ENCODE measurements at regions not wholly inside any gene's neighbourhood (a gene's known extent, or its start where the extent isn't known, plus 50 kb on each side); places are given as distances from the start of the nearest gene placed in this dataset.

DNA sequence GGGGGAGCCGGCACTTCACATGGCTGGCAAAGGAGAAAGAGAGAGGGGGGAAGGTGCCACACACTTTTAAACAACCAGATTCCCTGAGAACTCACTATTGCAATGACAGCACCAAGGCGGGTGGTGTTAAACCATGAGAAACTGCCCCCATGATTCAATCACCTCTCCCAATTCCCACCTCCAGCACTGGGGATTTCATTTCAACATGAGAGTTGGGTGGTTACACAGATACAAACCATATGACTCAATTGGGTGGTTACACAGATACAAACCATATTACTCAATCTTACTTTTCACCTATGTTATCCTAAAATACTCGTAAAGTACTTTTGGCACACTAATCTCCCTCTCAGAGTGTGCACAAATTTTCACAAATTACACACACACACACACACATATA lies 1097.5 kb upstream of the TMPRSS15 start:
- Histone ChIP-seq H3K9me3 (ENCODE audit: insufficient read depth, low read length) (no peaks in the 10 kb centered on the region), H3K4me3 (ENCODE audit: insufficient read length, low read depth) (no peak overlapping the region), H3K36me3 (ENCODE audit: insufficient read depth, insufficient read length, low read length) (no peaks in the 10 kb centered on the region), H3K9ac (ENCODE audit: insufficient read length, low read depth) (no peak overlapping the region), H3K27me3 (ENCODE audit: insufficient read depth, insufficient read length) (no peaks in the 10 kb centered on the region), H3K4me1 (ENCODE audit: insufficient read depth, insufficient read length) (no peaks in the 10 kb centered on the region)
- TF ChIP-seq ZNF274 (IDR thresholded peaks at IDR 0.05; ENCODE audit: low read depth, low read length) = no peak
- TF ChIP-seq SUZ12 (IDR thresholded peaks at IDR 0.05; ENCODE audit: extremely low read depth, insufficient read depth, insufficient read length) = no peak
- no peak for TF ChIP-seq YY1 (IDR thresholded peaks at IDR 0.05; ENCODE audit: insufficient read depth, insufficient read length)
- no peak for DNase-seq (ENCODE audit: low read depth, low spot score)

DNA sequence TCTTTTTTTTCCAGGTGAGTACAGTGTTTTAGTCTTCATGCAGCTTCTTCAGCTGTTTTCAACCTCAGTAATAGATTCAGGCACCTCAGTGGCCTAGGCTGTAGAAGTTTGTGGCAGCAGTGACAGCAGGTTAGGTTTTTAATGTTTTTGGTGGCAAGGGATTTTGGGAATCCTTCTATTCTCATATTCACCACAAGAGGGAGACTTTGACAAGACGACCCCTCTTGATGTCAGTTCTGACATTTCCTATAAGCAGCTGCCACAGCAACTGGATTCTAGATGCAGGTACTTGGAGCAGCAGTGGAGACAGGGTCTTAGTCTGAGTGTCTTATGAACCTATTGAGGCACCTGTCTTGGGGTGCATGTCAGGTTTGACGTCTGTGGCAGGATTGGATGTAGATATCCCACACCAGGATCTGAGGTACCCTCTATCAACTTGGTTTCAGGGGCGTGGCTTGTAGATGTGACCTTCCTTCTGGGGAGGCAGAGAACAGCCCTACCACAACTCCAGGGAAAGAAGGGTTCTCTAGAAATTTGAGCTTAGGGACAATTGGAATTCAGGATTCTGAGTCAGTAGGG lies 1104.2 kb upstream of the TMPRSS15 start:
- TF ChIP-seq YY1 (IDR thresholded peaks at IDR 0.05; ENCODE audit: insufficient read depth, insufficient read length) (no peak), SUZ12 (IDR thresholded peaks at IDR 0.05; ENCODE audit: extremely low read depth, insufficient read depth, insufficient read length) (no peak), ZNF274 (IDR thresholded peaks at IDR 0.05; ENCODE audit: low read depth, low read length) (no peak)
- Histone ChIP-seq H3K27me3 (ENCODE audit: insufficient read depth, insufficient read length) (no peaks in the 10 kb centered on the region), H3K4me3 (ENCODE audit: insufficient read length, low read depth) (no peak overlapping the region), H3K9me3 (ENCODE audit: insufficient read depth, low read length) (peaks cover 9% of the 10 kb centered on the region; the same call in 1 of the 2 replicates), H3K9ac (ENCODE audit: insufficient read length, low read depth) (no peak overlapping the region), H3K4me1 (ENCODE audit: insufficient read depth, insufficient read length) (no peaks in the 10 kb centered on the region), H3K36me3 (ENCODE audit: insufficient read depth, insufficient read length, low read length) (no peaks in the 10 kb centered on the region)
- peak; percentile 20 for DNase-seq (ENCODE audit: low read depth, low spot score)

DNA sequence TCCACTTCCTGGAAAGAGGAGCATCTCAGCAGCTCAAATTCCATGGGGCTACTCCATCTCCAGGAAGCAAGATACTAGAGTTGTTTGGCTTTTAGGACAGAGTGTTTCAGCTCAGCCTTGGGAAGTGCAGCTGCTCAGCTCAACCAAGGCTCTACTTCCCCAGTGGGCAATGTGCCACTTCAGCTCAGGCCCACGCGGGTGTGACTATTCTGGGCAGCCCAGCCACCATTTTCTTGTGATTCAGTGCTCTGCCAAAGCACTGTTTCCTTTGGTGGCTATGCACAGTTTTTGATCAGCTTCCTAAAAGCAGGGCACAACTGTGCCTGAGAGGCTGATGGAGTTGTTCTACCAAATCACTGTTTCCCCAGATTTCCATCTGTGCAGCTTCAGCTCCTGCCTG lies 1104.9 kb upstream of the TMPRSS15 start:
- peaks cover 9% of the 10 kb centered on the region; the same call in 1 of the 2 replicates for H3K9me3 ChIP-seq (ENCODE audit: insufficient read depth, low read length)
- no peak for DNase-seq (ENCODE audit: low read depth, low spot score)
- no peak for TF ChIP-seq ZNF274 (IDR thresholded peaks at IDR 0.05; ENCODE audit: low read depth, low read length)
- H3K4me3 ChIP-seq (ENCODE audit: insufficient read length, low read depth) = no peak overlapping the region
- H3K9ac ChIP-seq (ENCODE audit: insufficient read length, low read depth) = no peak overlapping the region
- H3K36me3 ChIP-seq (ENCODE audit: insufficient read depth, insufficient read length, low read length) = no peaks in the 10 kb centered on the region
- no peaks in the 10 kb centered on the region for H3K27me3 ChIP-seq (ENCODE audit: insufficient read depth, insufficient read length)
- H3K4me1 ChIP-seq (ENCODE audit: insufficient read depth, insufficient read length) = no peaks in the 10 kb centered on the region

DNA sequence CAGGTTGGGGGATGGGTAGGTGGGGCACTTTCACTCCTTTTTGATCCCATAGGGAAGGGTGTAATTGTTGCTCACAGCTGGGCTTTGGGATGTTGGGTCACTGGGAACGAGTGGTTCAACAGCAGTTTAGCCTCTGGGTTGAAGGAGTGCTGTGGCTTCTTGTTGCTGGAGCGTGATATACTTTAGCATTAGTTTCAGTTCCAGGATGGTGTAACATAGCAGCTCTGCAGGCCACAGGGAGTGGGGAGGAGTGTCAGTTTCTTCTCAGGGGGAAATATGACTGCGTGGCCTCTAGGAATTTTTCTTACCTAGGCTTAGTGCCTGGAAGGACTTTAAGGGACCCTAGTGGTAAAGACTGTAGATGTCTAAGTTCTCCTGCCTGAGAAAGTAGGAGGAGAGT lies 1105.3 kb upstream of the TMPRSS15 start:
- H3K27me3 ChIP-seq (ENCODE audit: insufficient read depth, insufficient read length) = no peaks in the 10 kb centered on the region
- H3K36me3 ChIP-seq (ENCODE audit: insufficient read depth, insufficient read length, low read length) = no peaks in the 10 kb centered on the region
- H3K4me1 ChIP-seq (ENCODE audit: insufficient read depth, insufficient read length) = no peaks in the 10 kb centered on the region
- no peak for TF ChIP-seq YY1 (IDR thresholded peaks at IDR 0.05; ENCODE audit: insufficient read depth, insufficient read length)
- TF ChIP-seq SUZ12 (IDR thresholded peaks at IDR 0.05; ENCODE audit: extremely low read depth, insufficient read depth, insufficient read length) = no peak
- no peak for TF ChIP-seq ZNF274 (IDR thresholded peaks at IDR 0.05; ENCODE audit: low read depth, low read length)
- H3K9me3 ChIP-seq (ENCODE audit: insufficient read depth, low read length) = peaks cover 9% of the 10 kb centered on the region; the same call in 1 of the 2 replicates
- no peak overlapping the region for H3K9ac ChIP-seq (ENCODE audit: insufficient read length, low read depth)
- DNase-seq (ENCODE audit: low read depth, low spot score) = no peak
- no peak overlapping the region for H3K4me3 ChIP-seq (ENCODE audit: insufficient read length, low read depth)

DNA sequence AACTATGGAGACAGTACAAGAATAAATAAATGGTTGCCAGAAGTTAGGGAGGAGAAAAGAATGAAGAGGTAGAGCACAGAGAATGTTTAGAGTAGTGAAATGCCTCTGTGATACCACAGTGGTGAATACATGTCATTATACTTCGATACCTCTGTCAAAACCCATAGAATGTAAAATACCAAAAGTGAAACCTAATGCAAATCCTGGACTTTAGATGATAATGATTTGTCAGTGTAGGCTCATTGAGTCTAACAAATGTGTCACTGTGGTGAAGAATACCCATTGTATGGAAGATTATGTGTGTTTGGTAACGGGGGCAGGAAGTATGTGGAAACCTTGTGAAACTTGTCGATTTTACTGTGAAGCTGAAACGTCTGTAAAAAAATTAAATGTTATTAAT lies 1106.5 kb upstream of the TMPRSS15 start:
- Histone ChIP-seq H3K36me3 (ENCODE audit: insufficient read depth, insufficient read length, low read length) (no peaks in the 10 kb centered on the region), H3K4me1 (ENCODE audit: insufficient read depth, insufficient read length) (no peaks in the 10 kb centered on the region), H3K27me3 (ENCODE audit: insufficient read depth, insufficient read length) (no peaks in the 10 kb centered on the region), H3K9ac (ENCODE audit: insufficient read length, low read depth) (no peak overlapping the region), H3K4me3 (ENCODE audit: insufficient read length, low read depth) (no peak overlapping the region), H3K9me3 (ENCODE audit: insufficient read depth, low read length) (peaks cover 9% of the 10 kb centered on the region; the same call in 1 of the 2 replicates)
- no peak for DNase-seq (ENCODE audit: low read depth, low spot score)
- TF ChIP-seq ZNF274 (IDR thresholded peaks at IDR 0.05; ENCODE audit: low read depth, low read length) (no peak), YY1 (IDR thresholded peaks at IDR 0.05; ENCODE audit: insufficient read depth, insufficient read length) (no peak), SUZ12 (IDR thresholded peaks at IDR 0.05; ENCODE audit: extremely low read depth, insufficient read depth, insufficient read length) (no peak)

DNA sequence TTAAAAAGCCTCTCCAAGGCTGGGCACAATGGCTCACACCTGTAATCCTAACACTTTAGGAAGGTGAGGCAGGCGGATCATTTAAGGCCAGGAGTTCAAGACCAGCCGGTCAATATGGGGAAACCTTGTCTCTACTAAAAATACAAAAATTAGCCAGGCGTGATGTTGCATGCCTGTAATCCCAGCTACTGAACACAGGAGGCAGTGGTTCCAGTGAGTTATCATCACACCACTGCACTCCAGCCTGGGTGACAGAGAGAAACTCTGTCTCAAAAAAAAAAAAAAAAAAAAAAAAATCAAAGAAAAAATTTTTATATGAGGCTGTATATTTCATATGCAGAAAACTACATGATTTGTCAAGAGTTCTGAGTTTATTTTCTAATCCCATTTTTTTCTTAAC lies 1107.1 kb upstream of the TMPRSS15 start:
- TF ChIP-seq SUZ12 (IDR thresholded peaks at IDR 0.05; ENCODE audit: extremely low read depth, insufficient read depth, insufficient read length) (no peak), YY1 (IDR thresholded peaks at IDR 0.05; ENCODE audit: insufficient read depth, insufficient read length) (no peak), ZNF274 (IDR thresholded peaks at IDR 0.05; ENCODE audit: low read depth, low read length) (no peak)
- DNase-seq (ENCODE audit: low read depth, low spot score) = no peak
- H3K27me3 ChIP-seq (ENCODE audit: insufficient read depth, insufficient read length) = no peaks in the 10 kb centered on the region
- no peaks in the 10 kb centered on the region for H3K36me3 ChIP-seq (ENCODE audit: insufficient read depth, insufficient read length, low read length)
- H3K9me3 ChIP-seq (ENCODE audit: insufficient read depth, low read length) = peaks cover 9% of the 10 kb centered on the region; the same call in 1 of the 2 replicates
- H3K4me1 ChIP-seq (ENCODE audit: insufficient read depth, insufficient read length) = no peaks in the 10 kb centered on the region
- no peak overlapping the region for H3K4me3 ChIP-seq (ENCODE audit: insufficient read length, low read depth)
- no peak overlapping the region for H3K9ac ChIP-seq (ENCODE audit: insufficient read length, low read depth)

DNA sequence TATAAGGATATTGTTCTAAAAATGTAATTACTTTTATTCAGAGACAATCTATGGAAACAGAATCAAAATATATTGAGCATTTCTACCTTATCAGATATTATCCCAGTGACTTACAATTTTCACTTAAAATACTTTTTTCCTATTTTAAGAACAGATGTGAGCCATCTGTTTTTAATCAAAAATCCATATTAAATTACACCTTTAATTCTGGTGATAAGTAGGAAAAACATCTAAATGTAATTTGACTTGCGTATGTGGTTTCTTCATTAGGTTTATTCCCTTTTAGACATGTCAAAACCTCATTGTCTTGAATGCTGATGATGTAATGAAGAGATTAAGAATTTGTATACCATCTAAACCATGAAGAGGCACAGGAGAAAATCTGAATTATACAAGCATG lies 1118.8 kb upstream of the TMPRSS15 start:
- no peak for TF ChIP-seq YY1 (IDR thresholded peaks at IDR 0.05; ENCODE audit: insufficient read depth, insufficient read length)
- TF ChIP-seq ZNF274 (IDR thresholded peaks at IDR 0.05; ENCODE audit: low read depth, low read length) = no peak
- TF ChIP-seq SUZ12 (IDR thresholded peaks at IDR 0.05; ENCODE audit: extremely low read depth, insufficient read depth, insufficient read length) = no peak
- Histone ChIP-seq H3K4me3 (ENCODE audit: insufficient read length, low read depth) (no peak overlapping the region), H3K4me1 (ENCODE audit: insufficient read depth, insufficient read length) (no peaks in the 10 kb centered on the region), H3K27me3 (ENCODE audit: insufficient read depth, insufficient read length) (no peaks in the 10 kb centered on the region), H3K9ac (ENCODE audit: insufficient read length, low read depth) (no peak overlapping the region), H3K36me3 (ENCODE audit: insufficient read depth, insufficient read length, low read length) (no peaks in the 10 kb centered on the region), H3K9me3 (ENCODE audit: insufficient read depth, low read length) (no peaks in the 10 kb centered on the region)
- no peak for DNase-seq (ENCODE audit: low read depth, low spot score)

All from NT2/D1 (cell line).